NCI-H2029 (cell line): ENCODE measurements at regions not wholly inside any gene's neighbourhood (a gene's known extent, or its start where the extent isn't known, plus 50 kb on each side); places are given as distances from the start of the nearest gene placed in this dataset.
"Not testable (repeated sequence)": the region's sequence is repeated elsewhere in the genome, so short reads cannot be mapped to it uniquely, and the experiment has no call there.

Experiments used
- DNase-seq: peaks from one replicate; lab custom pipeline; 2025; lab: John Stamatoyannopoulos, UW

DNA sequence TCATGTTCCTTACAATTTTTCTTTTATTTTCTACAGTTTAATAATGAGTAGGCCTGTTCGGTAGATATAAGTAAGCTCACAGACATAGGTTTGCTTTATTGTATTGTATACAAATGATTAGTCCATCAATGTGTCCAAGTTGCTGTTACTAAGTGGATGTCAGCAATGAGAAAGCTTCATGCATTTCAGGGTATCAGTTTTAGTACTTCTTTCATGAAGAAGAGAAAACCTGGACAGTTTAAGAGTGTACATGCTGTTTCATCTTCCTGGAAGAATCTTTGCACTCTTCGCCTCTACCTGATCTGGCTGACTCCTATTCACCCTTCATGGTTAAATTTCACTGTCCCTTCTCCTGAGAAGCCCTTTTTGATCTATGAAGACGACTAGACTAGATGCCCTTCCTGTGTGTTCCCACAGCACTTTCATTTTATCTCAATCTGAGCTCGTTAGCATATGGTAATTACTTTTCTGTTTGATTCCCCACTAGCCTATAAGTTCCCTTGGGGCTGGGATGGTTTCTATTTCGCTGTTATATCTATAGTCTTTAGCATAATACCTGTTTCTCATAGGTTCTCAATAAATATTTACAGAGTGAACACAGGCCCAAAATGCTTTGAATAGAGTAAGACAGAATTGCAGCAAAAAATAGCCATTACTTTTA, 70.7 kb downstream of the CETN3 start:
- no peak for DNase-seq

- DNase-seq, result no peak
These were observed 72.0 kb downstream of the CETN3 start for GRCh38 chr5:90337449-90338052.

DNA sequence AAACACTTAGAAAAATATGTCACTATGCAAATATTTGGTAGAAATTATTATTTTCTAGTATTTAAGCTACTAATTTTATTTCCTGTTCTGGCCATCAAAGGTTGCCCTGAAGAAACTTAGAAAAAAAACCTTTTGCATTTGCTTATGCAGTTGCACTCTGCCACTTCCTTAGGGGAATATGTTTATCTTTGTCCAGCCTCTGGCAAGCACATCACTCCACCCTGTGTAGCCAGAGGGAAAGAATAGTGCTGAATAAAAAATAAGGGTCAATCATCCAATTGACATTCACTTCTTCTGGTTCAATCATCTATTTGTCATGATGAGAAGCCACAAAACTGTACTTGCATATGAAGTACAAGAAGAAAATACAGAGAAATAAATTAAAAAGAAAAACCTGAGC, 72.8 kb downstream of the CETN3 start:
- DNase-seq, result no peak

- DNase-seq, result no peak
These were observed 74.8 kb downstream of the CETN3 start for GRCh38 chr5:90334741-90335140.

- DNase-seq, result no peak
These were observed 79.6 kb downstream of the CETN3 start for GRCh38 chr5:90329911-90330310.

GRCh38 chr5:90326995-90327394, 82.6 kb downstream of the CETN3 start:
- no peak for DNase-seq

- no peak for DNase-seq
These were observed 84.5 kb downstream of the CETN3 start for GRCh38 chr5:90325093-90325492.

DNA sequence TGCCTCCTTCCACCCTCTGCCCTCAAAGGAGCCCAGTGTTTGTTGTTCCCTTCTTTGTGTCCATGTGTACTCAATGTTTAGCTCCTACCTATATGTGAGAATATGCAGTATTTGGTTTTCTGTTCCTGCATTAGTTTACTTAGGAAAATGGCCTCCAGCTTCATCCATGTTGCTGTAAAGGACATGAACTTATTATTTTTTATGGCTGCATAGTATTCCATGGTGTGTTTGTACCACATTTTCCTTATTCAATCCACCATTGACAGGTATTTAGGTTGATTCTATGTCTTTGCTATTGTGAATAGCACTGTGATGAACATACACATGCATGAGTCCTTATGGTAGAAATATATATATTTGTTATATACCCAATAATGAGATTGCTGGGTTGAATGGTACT, 89.2 kb downstream of the CETN3 start:
- not testable (repeated sequence) for DNase-seq

DNA sequence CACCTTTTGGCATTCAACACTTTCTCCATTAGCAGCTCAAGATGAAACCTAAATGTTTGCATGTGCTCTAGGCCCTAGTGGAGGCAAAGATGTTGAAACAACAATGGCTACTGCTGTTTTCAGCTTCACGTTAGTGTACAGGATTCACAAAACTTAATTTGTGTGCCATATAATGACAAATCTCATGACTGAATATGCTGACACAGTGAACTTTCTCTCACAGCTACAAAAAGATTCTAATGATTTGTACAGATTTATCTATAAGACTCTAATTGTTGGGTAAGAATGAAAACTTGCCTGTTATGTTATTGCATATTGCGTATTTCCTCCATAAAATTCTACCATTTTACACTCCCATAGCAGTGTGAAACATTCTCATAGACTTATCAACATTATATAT, 97.5 kb downstream of the CETN3 start:
- no peak for DNase-seq

DNA sequence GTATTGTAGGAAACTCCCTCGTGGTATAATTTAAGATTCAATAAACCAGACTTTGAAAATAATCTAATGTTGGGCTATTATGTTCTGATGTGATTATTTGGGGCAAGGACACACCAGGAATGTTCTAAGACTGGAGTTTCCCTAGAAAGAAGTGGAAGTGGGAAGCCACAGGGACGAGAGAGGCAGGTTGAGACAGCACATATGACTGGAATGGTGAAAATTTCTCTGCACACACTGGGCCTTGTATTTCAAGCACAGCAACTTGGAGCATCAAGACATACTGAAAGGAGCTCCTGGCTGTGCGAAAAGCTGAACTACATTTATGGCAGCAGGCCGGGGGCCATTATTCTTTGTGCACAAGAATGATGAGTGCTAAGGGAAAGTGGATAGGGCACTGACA, 98.2 kb downstream of the CETN3 start:
- no peak for DNase-seq

- DNase-seq, result no peak
These were observed 100.6 kb downstream of the CETN3 start for GRCh38 chr5:90308787-90309585.

DNA sequence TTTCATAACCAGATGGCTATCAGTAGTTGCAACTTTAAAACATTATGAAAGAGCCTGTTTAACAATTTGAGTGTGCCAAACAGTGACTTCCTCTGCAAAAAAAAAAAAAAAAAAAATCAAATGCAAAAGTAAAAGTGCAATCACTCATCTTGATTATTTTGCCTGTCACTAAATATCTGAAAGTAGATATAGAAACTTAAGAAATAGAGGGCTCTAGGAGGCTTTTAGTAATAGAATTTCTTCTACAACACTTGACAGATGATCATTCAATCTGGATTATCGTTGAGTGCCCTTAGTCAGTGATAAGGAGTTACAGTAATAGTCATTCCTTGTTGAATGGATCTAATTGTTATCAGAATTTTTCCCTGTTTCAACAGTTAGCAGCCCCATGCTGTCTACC, 101.8 kb downstream of the CETN3 start:
- no peak for DNase-seq

- DNase-seq, result no peak
These were observed 102.2 kb downstream of the CETN3 start for GRCh38 chr5:90307322-90307721.

DNA sequence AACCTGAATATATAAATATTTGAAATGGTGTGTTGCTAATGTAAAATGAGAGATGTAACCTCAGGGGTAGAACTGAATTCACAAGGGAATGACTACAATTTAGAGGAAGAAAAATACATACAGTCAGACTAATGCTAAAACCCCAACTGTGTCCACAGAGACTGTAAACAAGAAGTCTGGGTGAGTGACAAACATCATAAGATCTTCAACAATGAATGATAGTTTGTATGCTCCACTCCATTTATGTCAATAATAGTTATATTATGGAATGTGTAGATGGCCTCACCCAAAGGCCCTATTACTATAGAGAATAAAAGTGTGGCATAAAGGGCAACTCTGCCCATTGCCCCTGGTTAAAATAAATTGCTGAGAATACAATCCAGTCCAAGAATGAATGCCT, 102.9 kb downstream of the CETN3 start:
- DNase-seq, result no peak

DNA sequence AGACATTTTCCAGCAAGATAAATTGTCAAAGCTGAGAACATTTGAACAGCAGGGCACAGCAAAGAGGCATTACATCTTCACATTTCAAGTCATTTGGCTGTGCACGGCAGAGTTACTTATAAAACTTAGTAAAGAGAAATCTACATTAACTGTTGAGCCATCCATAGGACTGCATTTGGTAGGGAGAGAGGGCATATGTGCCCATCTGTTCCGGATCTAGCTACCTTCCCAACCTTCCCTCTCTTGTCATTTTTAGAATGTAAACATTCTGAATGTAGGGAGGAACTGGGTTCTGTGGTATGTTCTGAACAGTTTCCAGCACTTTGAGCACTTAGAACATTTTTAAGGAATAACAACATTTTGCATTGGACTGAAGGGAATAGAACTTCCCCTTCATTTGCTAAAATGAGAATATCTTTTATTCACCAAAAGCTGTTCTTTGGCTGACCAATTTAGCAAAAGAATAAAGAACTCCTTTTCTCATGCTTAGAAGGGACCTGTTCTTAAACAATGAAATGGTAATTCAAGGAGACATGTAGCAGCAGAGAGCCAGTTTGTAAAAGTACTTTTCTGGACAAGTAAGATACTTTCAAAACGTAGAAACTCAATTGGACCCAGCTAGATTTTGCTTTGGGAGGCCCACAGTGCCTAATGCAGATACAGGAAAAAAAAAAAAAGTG, 104.4 kb downstream of the CETN3 start:
- DNase-seq, result no peak

DNA sequence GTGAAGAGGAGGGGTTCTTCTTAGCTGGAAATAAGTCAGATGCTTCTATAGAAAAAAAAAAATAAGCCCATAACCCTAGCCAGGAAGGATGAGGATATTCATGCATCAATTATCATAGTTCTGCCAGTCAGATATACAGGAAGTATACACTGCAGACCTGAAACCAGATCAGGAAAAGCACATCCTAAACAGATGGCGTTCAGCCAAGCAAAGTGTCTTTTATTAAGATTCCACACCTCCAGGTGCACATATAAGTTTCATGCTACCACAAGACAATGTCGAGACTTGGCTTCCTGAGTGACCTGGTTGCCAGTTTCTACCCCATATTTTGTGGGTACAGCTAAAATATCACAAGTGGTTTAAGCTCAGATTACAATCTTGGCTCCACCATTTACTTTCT, 108.3 kb downstream of the CETN3 start:
- no peak for DNase-seq

GRCh38 chr5:90297045-90297764, 112.4 kb downstream of the CETN3 start:
- DNase-seq, result no peak

DNA sequence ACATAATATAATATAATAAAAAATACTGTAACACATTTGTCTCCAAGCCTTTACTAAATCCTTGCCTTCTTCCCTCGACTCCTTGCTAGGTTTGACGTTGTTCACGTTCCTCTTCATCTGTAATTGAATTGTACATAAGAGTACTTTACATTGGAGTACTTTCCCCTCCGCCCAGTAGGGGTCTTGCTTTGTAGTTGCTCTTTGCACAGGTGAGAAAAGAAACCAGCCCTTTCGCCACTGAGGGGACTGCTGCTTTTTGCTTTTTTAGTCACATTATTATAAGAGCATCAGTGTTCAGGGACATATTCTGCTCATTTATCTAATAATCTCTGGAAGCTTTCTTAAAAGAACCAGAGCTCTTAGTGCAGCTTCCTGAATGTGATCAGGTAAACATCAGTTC, 115.0 kb downstream of the CETN3 start:
- DNase-seq, result no peak

DNA sequence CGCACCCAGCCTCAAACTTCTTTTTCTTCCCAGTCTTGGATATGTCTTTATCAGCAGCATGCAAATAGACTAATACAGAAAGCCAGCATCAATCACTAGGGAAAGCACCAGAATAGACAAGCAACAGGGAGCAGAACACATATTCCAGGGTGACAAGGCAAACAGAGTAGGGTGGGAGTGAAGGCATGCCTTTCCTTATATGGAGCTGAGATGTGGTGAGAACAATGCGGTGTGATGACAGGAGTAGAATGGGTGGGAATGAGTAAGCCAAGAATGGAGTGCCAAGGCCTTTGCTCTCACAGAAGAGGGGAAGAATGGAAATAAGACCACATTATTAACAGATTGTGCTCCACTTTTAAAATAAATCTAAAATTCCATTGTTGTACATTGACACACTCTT, 115.6 kb downstream of the CETN3 start:
- no peak for DNase-seq

- DNase-seq, result no peak
These were observed 118.9 kb downstream of the CETN3 start for GRCh38 chr5:90290648-90291047.

- no peak for DNase-seq
These were observed 119.7 kb downstream of the CETN3 start for GRCh38 chr5:90289837-90290236.

DNA sequence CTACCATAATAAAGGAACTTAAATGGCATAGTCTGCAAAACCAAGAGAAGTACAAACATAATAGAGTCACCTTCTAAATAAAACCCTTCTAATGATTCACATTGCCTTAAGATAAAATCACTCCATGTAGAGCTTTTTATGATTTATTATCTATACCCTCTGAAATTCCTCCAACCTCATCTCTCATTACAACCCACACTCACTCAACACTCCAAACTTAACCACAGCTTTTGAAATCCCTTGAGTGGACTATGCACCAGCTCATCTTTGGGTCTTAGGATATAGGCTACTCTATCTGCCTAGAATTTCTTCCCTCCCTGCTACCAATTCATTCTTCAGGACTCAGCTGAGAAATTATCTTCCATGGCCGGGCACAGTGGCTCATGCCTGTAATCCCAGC, 122.5 kb downstream of the CETN3 start:
- no peak for DNase-seq
